SK-N-SH (cell line): ENCODE measurements at regions not wholly inside any gene's neighbourhood (a gene's known extent, or its start where the extent isn't known, plus 50 kb on each side); places are given as distances from the start of the nearest gene placed in this dataset.

Experiments used
- CTCF ChIA-PET: fragments of 300-600, 350-600 bp; formaldehyde crosslinking; extraction: SDS; loops from one replicate; lab custom pipeline; 2021; lab: Yijun Ruan, JAX
- POLR2A ChIA-PET: fragments of 350-600 bp; sonication (Branson Sonifier 250); formaldehyde crosslinking; extraction: SDS; loops from one replicate; lab custom pipeline; 2020; ENCODE audit warnings: antibody characterized with exemption, inconsistent platforms; lab: Yijun Ruan, JAX
- DNase-seq: peaks from one replicate; pipeline ENCODE4 v3.0.0; 2012
- H2AFZ ChIP-seq: fragments of 200-600 bp; sonication (generic); 2 replicates; pipeline ENCODE4 v1.8.1; 2016; ENCODE audit warnings: antibody characterized with exemption, mild to moderate bottlenecking, low read depth
- H3F3A ChIP-seq: fragments of 200-600 bp; sonication (generic); replicated peaks from 2 replicates; pipeline ENCODE3; 2016; ENCODE audit warnings: antibody characterized with exemption, mild to moderate bottlenecking; ENCODE audit not compliant: insufficient read depth
- H3K27ac ChIP-seq, 2 experiments: fragments of 200-500 bp in 1 of 2; fragments of 200-600 bp in 1 of 2; sonication (Bioruptor generic) in 1 of 2; sonication (generic), shearing (Covaris generic) in 1 of 2; 2 replicates each; pipeline versions ENCODE4 v1.5.1 to v1.6.1; 2014 to 2016; ENCODE audit warnings: low read depth in 2 of 2, inconsistent platforms in 1 of 2, low read length in 1 of 2, mild to moderate bottlenecking in 1 of 2, mixed read lengths in 1 of 2
- H3K27me3 ChIP-seq: fragments of 200-600 bp; sonication (generic), shearing (Covaris generic); 2 replicates; pipeline ENCODE4 v1.6.1; 2016; ENCODE audit warnings: mixed run types; ENCODE audit not compliant: insufficient read depth
- H3K36me3 ChIP-seq, 2 experiments: fragments of 200-500 bp in 1 of 2; fragments of 200-600 bp in 1 of 2; sonication (Bioruptor generic) in 1 of 2; sonication (generic) in 1 of 2; replicated peaks in 1 of 2; 2 replicates each; pipeline versions ENCODE3 to v1.5.1; 2014 to 2016; ENCODE audit warnings: low read length in 1 of 2, mild to moderate bottlenecking in 1 of 2; ENCODE audit not compliant: insufficient read depth in 2 of 2, control insufficient read depth in 1 of 2
- H3K4me1 ChIP-seq, 2 experiments: fragments of 200-500 bp in 1 of 2; fragments of 200-600 bp in 1 of 2; sonication (Bioruptor generic) in 1 of 2; sonication (generic), shearing (Covaris generic) in 1 of 2; 2 replicates each; pipeline versions ENCODE4 v1.5.1 to v1.6.1; 2014 to 2016; ENCODE audit warnings: low read depth in 1 of 2, low read length in 1 of 2, mixed run types in 1 of 2; ENCODE audit not compliant: insufficient read depth in 2 of 2, control insufficient read depth in 1 of 2
- H3K4me2 ChIP-seq: fragments of 200-600 bp; sonication (generic), shearing (Covaris generic); 2 replicates; pipeline ENCODE4 v1.6.1; 2017; ENCODE audit warnings: mixed run types
- H3K4me3 ChIP-seq, 2 experiments: fragments of 200-500 bp in 1 of 2; fragments of 200-600 bp in 1 of 2; sonication (Bioruptor generic) in 1 of 2; sonication (generic), shearing (Covaris generic) in 1 of 2; 2 replicates each; pipeline versions ENCODE4 v1.5.1 to v1.8.1; 2014 to 2016; ENCODE audit warnings: low read depth in 2 of 2, inconsistent platforms in 1 of 2, low read length in 1 of 2, mild to moderate bottlenecking in 1 of 2, mixed read lengths in 1 of 2, moderate library complexity in 1 of 2
- H3K79me2 ChIP-seq: fragments of 200-600 bp; sonication (generic); 2 replicates; pipeline ENCODE4 v1.8.1; 2017; ENCODE audit warnings: mild to moderate bottlenecking; ENCODE audit not compliant: insufficient read depth
- H3K9ac ChIP-seq: fragments of 200-600 bp; sonication (generic); 2 replicates; pipeline ENCODE4 v1.6.1; 2017; ENCODE audit warnings: mixed run types
- H3K9me2 ChIP-seq: fragments of 200-600 bp; sonication (generic); 2 replicates; pipeline ENCODE4 v1.6.1; 2017; ENCODE audit warnings: mixed run types
- H3K9me3 ChIP-seq: fragments of 200-600 bp; sonication (generic); 2 replicates; pipeline ENCODE4 v1.6.1; 2017; ENCODE audit warnings: mixed run types, mild to moderate bottlenecking, moderate library complexity
- H4K20me1 ChIP-seq: fragments of 200-600 bp; sonication (generic); 2 replicates; pipeline ENCODE4 v1.6.1; 2017; ENCODE audit warnings: mild to moderate bottlenecking, mixed run types; ENCODE audit not compliant: insufficient read depth
- CHD2 ChIP-seq: fragments of 150-350 bp; IDR thresholded peaks from 2 replicates; pipeline ENCODE4 v1.6.1; 2018; ENCODE audit warnings: low read length; ENCODE audit not compliant: partially characterized antibody
- FOSL2 ChIP-seq: IDR thresholded peaks from 2 replicates; pipeline ENCODE4 v1.4.0; 2012; ENCODE audit warnings: low read depth, mild to moderate bottlenecking, moderate library complexity, borderline replicate concordance
- MXI1 ChIP-seq: IDR thresholded peaks from 2 replicates; pipeline ENCODE4 v1.6.1; 2012; ENCODE audit warnings: mild to moderate bottlenecking, low read depth, low read length, improper control_type of control experiment
- POLR2AphosphoS5 ChIP-seq: IDR thresholded peaks from 2 replicates; pipeline ENCODE4 v1.6.1; 2012; ENCODE audit warnings: low read depth, low read length
- REST ChIP-seq: IDR thresholded peaks from 2 replicates; pipeline ENCODE4 v1.6.1; 2012; ENCODE audit warnings: mild to moderate bottlenecking, low read depth, low read length, moderate library complexity
- SIN3A ChIP-seq: IDR thresholded peaks from 2 replicates; pipeline ENCODE4 v1.6.1; 2012; ENCODE audit warnings: low read depth, mild to moderate bottlenecking, low read length, moderate library complexity, borderline replicate concordance
- SMC3 ChIP-seq: IDR thresholded peaks from 2 replicates; pipeline ENCODE4 v1.6.1; 2012; ENCODE audit warnings: low read depth, low read length, improper control_type of control experiment
- TEAD4 ChIP-seq: IDR thresholded peaks from 2 replicates; pipeline ENCODE4 v1.4.0; 2012; ENCODE audit warnings: mild to moderate bottlenecking, borderline replicate concordance; ENCODE audit not compliant: insufficient read depth
- USF2 ChIP-seq: fragments of 150-350 bp; IDR thresholded peaks from 2 replicates; pipeline ENCODE4 v1.6.1; 2017; ENCODE audit warnings: antibody characterized with exemption, low read length, low read depth, borderline replicate concordance
- YY1 ChIP-seq: IDR thresholded peaks from 2 replicates; pipeline ENCODE4 v1.4.0; 2012; ENCODE audit warnings: low read depth, mild to moderate bottlenecking
- WGBS: methylation state at CpG from one replicate; pipeline ENCODE4 v1.1.6; 2017; ENCODE audit warnings: low lambda C conversion rate; 5-methylcytosine and 5-hydroxymethylcytosine counted together
- TF ChIP-seq, protein P1 (sequence below): IDR thresholded peaks from 2 replicates; pipeline ENCODE4 v1.4.0; 2012; ENCODE audit warnings: low read depth, borderline replicate concordance
- TF ChIP-seq, protein P2 (sequence below): IDR thresholded peaks from 2 replicates; pipeline ENCODE4 v1.4.0; 2012; ENCODE audit warnings: low read depth
- TF ChIP-seq, protein P3 (sequence below): fragments of 150-350 bp; IDR thresholded peaks from 2 replicates; pipeline ENCODE4 v1.6.1; 2016; ENCODE audit warnings: mild to moderate bottlenecking, low read depth, low read length

- Histone ChIP-seq H3F3A (no peaks in the 10 kb centered on the region), H4K20me1 (no peaks in the 10 kb centered on the region), H3K4me3 (no peak overlapping the region), H3K27ac (no peak overlapping the region), H3K9ac (no peak overlapping the region), H3K9me3 (no peaks in the 10 kb centered on the region), H3K36me3 (no peaks in the 10 kb centered on the region), H3K4me2 (peak overlapping the region; percentile 51), H3K9me2 (no peaks in the 10 kb centered on the region), H3K27me3 (peaks cover 17% of the 10 kb centered on the region; the same call in 1 of the 2 replicates), H3K79me2 (no peaks in the 10 kb centered on the region), H2AFZ (peak overlapping the region; percentile 32; the same call in 1 of the 2 replicates), H3K4me1 (no peaks in the 10 kb centered on the region)
- 7% methylated on average over 8 of the region's 8 CpGs for WGBS
- POLR2A ChIA-PET, result no interaction called here
- DNase-seq, result no peak
- CTCF ChIA-PET, result no interaction called here
- no peak for TF ChIP-seq CHD2
- TF ChIP-seq FOSL2, result peak; percentile 33; the same call in 1 of the 2 replicates
- no peak for TF ChIP-seq MXI1
- no peak for TF ChIP-seq TEAD4
- TF ChIP-seq, protein P1, sequence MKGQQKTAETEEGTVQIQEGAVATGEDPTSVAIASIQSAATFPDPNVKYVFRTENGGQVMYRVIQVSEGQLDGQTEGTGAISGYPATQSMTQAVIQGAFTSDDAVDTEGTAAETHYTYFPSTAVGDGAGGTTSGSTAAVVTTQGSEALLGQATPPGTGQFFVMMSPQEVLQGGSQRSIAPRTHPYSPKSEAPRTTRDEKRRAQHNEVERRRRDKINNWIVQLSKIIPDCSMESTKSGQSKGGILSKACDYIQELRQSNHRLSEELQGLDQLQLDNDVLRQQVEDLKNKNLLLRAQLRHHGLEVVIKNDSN, result no peak
Measured at GRCh38 chr5:86979811-86980411, 287.8 kb upstream of the RASA1 start.

- no peaks in the 10 kb centered on the region for H4K20me1 ChIP-seq
- peaks cover 14% of the 10 kb centered on the region; the same call in 1 of the 2 replicates for H3K27me3 ChIP-seq
- no peak overlapping the region for H3K9ac ChIP-seq
- H3K4me3 ChIP-seq, result no peak overlapping the region
- no peaks in the 10 kb centered on the region for H3F3A ChIP-seq
- H3K4me1 ChIP-seq, result no peaks in the 10 kb centered on the region
- ChIA-PET POLR2A (no interaction called here), CTCF (no interaction called here)
- H3K9me2 ChIP-seq, result no peaks in the 10 kb centered on the region
- no peaks in the 10 kb centered on the region for H3K36me3 ChIP-seq
- no peak overlapping the region for H3K27ac ChIP-seq
- TF ChIP-seq REST (no peak), POLR2AphosphoS5 (no peak), YY1 (no peak), FOSL2 (no peak), USF2 (no peak), SIN3A (no peak), SMC3 (no peak)
- TF ChIP-seq, protein P2, sequence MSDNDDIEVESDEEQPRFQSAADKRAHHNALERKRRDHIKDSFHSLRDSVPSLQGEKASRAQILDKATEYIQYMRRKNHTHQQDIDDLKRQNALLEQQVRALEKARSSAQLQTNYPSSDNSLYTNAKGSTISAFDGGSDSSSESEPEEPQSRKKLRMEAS, result no peak
- TF ChIP-seq, protein P3, sequence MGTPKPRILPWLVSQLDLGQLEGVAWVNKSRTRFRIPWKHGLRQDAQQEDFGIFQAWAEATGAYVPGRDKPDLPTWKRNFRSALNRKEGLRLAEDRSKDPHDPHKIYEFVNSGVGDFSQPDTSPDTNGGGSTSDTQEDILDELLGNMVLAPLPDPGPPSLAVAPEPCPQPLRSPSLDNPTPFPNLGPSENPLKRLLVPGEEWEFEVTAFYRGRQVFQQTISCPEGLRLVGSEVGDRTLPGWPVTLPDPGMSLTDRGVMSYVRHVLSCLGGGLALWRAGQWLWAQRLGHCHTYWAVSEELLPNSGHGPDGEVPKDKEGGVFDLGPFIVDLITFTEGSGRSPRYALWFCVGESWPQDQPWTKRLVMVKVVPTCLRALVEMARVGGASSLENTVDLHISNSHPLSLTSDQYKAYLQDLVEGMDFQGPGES, result no peak
- no peaks in the 10 kb centered on the region for H3K79me2 ChIP-seq
- H3K9me3 ChIP-seq, result no peaks in the 10 kb centered on the region
- DNase-seq, result no peak
- no peak overlapping the region for H2AFZ ChIP-seq
- H3K4me2 ChIP-seq, result no peak overlapping the region
Measured at GRCh38 chr5:86981898-86982297, 285.8 kb upstream of the RASA1 start.
